HG02571 (cell line): ENCODE measurements at regions not wholly inside any gene's neighbourhood (a gene's known extent, or its start where the extent isn't known, plus 50 kb on each side); places are given as distances from the start of the nearest gene placed in this dataset.

ENCODE experiments used
- ATAC-seq: cut with Tn5 transposase; IDR thresholded peaks from one replicate; pipeline ENCODE4 v1.9.1; 2021; ENCODE audit warnings: mild to moderate bottlenecking, moderate library complexity; ENCODE audit not compliant: unreplicated experiment

GRCh38 chr12:45585522-45586230, 143.8 kb upstream of the ARID2 start:
- no peak for ATAC-seq

- no peak for ATAC-seq
These were observed 143.0 kb upstream of the ARID2 start for GRCh38 chr12:45586486-45586885.

- no peak for ATAC-seq
These were observed 142.5 kb upstream of the ARID2 start for GRCh38 chr12:45587012-45587411.

- no peak for ATAC-seq
These were observed 141.5 kb upstream of the ARID2 start for GRCh38 chr12:45587877-45588533.

- ATAC-seq: no peak
These were observed 138.9 kb upstream of the ARID2 start for GRCh38 chr12:45590646-45591045.

- no peak for ATAC-seq
These were observed 137.9 kb upstream of the ARID2 start for GRCh38 chr12:45591635-45592034.

GRCh38 chr12:45596366-45596765, 133.1 kb upstream of the ARID2 start:
- no peak for ATAC-seq

- no peak for ATAC-seq
These were observed 131.2 kb upstream of the ARID2 start for GRCh38 chr12:45598336-45598735.

GRCh38 chr12:45598761-45599160, 130.7 kb upstream of the ARID2 start:
- ATAC-seq: no peak

GRCh38 chr12:45599196-45599595, 130.3 kb upstream of the ARID2 start:
- no peak for ATAC-seq

- no peak for ATAC-seq
These were observed 128.1 kb upstream of the ARID2 start for GRCh38 chr12:45601390-45601789.

GRCh38 chr12:45601888-45602287, 127.6 kb upstream of the ARID2 start:
- ATAC-seq: no peak

GRCh38 chr12:45605624-45606023, 123.9 kb upstream of the ARID2 start:
- ATAC-seq: no peak

GRCh38 chr12:45611061-45611460, 118.4 kb upstream of the ARID2 start:
- ATAC-seq: no peak

- ATAC-seq: no peak
These were observed 118.0 kb upstream of the ARID2 start for GRCh38 chr12:45611495-45611894.

- ATAC-seq: no peak
These were observed 117.3 kb upstream of the ARID2 start for GRCh38 chr12:45612044-45612794.

- no peak for ATAC-seq
These were observed 116.2 kb upstream of the ARID2 start for GRCh38 chr12:45613296-45613695.

- ATAC-seq: no peak
These were observed 115.7 kb upstream of the ARID2 start for GRCh38 chr12:45613855-45614254.

- ATAC-seq: no peak
These were observed 114.2 kb upstream of the ARID2 start for GRCh38 chr12:45615268-45615667.

GRCh38 chr12:45619736-45620135, 109.8 kb upstream of the ARID2 start:
- ATAC-seq: no peak

GRCh38 chr12:45621703-45622102, 107.8 kb upstream of the ARID2 start:
- ATAC-seq: no peak
